H7 (cell line): ENCODE measurements at regions not wholly inside any gene's neighbourhood (a gene's known extent, or its start where the extent isn't known, plus 50 kb on each side); places are given as distances from the start of the nearest gene placed in this dataset.

Source experiments
- DNase-seq: peaks from one replicate; pipeline ENCODE4 v3.0.0; 2012
- H3K27me3 ChIP-seq: 2 replicates; pipeline ENCODE4 v1.6.0; 2011; ENCODE audit warnings: mild to moderate bottlenecking, low read length; ENCODE audit not compliant: control insufficient read depth, insufficient read depth
- H3K36me3 ChIP-seq: replicated peaks from 2 replicates; pipeline ENCODE4 v1.5.1; 2011; ENCODE audit warnings: low read length; ENCODE audit not compliant: control insufficient read depth, insufficient read depth
- H3K4me3 ChIP-seq: 2 replicates; pipeline ENCODE4 v1.5.1; 2011; ENCODE audit warnings: low read depth, mild to moderate bottlenecking, control low read depth, low read length, moderate library complexity; ENCODE audit not compliant: insufficient read depth

- DNase-seq = no peak
- Histone ChIP-seq H3K36me3 (no peaks in the 10 kb centered on the region), H3K4me3 (no peak overlapping the region)
These were observed 162.1 kb downstream of the NHLRC3 start for GRCh38 chr13:39200249-39200910.

DNA sequence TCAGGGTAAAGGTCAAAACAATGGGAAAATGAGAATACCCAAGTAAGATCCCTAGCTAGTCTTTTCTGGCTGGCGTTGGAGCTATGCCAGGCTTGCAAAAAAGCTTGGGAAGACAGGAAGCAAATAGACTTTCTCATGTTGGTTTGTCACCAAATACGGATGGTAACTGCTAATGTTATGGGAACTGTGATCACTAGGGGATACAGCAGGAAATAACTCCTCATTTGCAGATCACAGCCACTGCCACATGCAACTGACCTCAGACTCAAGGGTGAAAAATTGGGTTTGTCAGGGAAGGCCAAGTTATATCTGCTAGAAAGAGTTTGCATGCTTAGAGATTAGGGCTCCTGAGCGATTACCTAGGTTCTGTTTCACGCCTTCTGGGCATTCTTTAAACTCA is 162.9 kb downstream of the NHLRC3 start:
- Histone ChIP-seq H3K36me3 (no peaks in the 10 kb centered on the region), H3K4me3 (no peak overlapping the region), H3K27me3 (no peaks in the 10 kb centered on the region)
- DNase-seq = no peak

More at GRCh38 chr13:39200249-39200910, 162.1 kb downstream of the NHLRC3 start:
- H3K27me3 ChIP-seq = no peaks in the 10 kb centered on the region

DNA sequence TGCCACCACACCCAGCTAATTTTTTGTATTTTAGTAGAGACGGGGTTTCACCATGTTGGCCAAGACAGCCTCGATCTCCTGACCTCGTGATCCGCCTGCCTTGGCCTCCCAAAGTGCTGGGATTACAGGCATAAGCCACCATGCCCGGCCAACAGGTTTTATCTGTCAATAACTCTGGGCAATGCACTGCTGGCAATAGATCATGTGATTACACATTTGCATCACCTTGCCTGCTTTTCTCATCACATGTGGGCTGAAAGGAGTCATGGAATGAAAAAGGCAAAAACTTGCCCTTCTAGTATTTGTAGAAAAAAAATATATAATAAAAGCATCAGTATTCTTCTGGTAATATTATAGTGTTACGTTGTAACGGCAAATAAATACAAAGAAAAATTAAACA is 164.5 kb downstream of the NHLRC3 start:
- Histone ChIP-seq H3K36me3 (no peaks in the 10 kb centered on the region), H3K27me3 (no peaks in the 10 kb centered on the region)
- DNase-seq = no peak

GRCh38 chr13:39208636-39209035 is 170.4 kb downstream of the NHLRC3 start:
- H3K4me3 ChIP-seq = no peak overlapping the region
- H3K27me3 ChIP-seq = no peaks in the 10 kb centered on the region
- no peak for DNase-seq
- no peaks in the 10 kb centered on the region for H3K36me3 ChIP-seq

More for the DNA sequence above, 164.5 kb downstream of the NHLRC3 start:
- no peak overlapping the region for H3K4me3 ChIP-seq

DNA sequence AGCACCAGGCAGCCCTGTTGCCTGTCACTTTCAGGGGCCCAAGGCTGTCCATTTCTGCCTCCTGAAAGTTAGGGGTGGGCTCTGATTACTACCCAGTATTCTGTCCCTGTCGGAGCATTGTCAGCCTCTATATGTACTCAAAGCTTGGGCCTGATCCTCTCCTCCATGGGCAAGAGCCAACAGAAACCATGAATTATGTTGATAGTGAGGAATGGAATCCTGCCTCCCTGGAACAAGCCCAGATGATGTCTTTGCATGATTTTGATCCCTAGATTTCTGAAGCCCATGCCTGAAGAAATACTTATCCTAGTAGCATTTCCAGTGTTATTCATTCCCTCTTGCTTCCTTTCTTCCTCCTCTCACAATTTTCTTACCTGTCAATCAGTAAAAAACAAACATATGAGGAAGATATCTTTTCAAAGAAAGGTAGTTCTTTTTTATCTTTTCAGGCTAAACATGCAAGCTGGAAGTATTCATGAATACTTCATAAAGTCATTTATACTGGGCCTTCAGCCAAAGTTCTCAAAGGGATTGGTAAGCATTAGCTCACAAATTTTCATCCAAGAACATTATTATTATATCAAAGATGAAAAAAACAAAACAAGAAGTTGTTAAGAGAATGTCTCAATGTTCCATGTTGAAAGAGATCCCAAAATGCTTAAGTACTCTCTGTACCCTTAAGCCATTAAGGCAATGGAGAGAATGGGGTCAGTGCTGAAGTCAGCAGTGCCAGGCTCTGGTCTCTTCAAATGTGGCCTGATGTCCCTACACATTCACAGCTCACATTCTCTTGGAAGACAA is 171.7 kb downstream of the NHLRC3 start:
- Histone ChIP-seq H3K36me3 (no peaks in the 10 kb centered on the region), H3K27me3 (no peaks in the 10 kb centered on the region), H3K4me3 (no peak overlapping the region)
- no peak for DNase-seq

DNA sequence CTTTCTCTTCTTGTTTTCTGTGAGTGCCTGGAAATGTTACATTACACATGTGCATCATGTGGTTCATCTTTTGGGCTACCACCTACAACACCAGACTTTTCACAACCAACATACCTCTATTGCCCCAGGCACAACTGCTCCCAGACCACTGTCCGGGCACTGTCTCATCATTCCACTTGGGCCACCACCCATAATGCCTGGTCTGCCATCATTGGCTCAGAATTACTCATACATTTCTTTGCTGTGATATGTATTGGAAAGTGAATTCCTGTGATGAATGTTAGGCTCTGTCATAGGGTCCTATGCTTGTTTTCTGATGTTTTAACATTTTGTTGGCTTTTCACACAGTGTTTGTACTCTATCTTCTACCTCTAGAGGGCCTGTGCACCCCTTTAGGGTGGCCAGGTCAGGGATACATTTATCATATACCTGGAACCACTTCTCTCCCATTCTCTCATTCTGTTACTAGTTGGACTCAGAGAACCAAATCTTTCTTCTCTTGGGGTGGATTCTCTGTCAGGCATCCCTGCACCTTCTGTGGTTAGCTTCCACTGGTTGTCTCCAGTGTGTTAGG is 172.8 kb downstream of the NHLRC3 start:
- Histone ChIP-seq H3K4me3 (no peak overlapping the region), H3K27me3 (no peaks in the 10 kb centered on the region), H3K36me3 (no peaks in the 10 kb centered on the region)
- no peak for DNase-seq

DNA sequence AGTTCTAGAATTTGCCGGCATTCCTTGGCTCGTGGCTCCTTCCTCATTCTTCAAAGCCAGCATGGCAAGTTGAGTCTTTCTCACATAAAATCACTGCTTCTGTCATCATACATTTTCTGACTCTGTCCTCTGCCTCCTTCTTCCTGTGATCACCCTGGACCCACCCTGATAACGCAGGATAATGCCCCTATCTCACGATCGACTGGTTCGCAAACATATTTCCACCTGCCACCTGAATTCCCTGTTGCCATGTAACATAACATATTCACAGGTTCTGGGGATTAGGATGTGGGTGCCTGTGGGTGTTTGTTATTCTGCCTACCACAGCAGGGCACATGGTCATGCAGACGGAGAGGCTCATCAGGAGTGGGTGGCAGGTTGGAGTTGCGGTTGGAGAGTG is 177.7 kb downstream of the NHLRC3 start:
- DNase-seq = no peak
- H3K4me3 ChIP-seq = no peak overlapping the region
- no peaks in the 10 kb centered on the region for H3K27me3 ChIP-seq
- no peaks in the 10 kb centered on the region for H3K36me3 ChIP-seq

- DNase-seq = no peak
These were observed 179.2 kb downstream of the NHLRC3 start for GRCh38 chr13:39217471-39217870.

DNA sequence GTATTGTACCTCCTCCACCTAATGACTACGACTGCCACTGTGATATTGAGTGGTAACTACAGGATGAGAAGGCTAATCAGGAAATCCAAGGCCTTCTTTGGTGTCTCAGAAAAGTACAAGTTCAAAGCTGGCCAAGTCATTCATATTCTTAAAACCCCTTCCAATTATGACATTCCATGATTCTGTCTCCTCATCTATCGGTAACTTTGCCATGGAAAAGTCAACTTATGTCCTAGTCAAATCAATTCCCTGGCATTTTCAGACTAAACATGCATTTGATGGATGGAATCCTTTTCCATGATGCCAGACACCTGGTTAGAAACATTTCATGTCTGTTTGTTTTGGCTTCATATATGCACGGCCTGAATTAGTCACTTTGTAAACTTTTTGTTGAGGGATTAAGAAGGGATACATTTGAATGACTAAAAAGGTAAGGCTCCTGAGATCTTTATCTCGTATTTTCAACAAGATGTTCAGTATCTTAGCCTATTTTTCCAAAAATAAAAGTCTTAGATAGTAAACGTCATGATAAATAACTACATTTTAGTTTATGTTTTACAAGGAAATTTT is 186.5 kb downstream of the NHLRC3 start:
- no peaks in the 10 kb centered on the region for H3K36me3 ChIP-seq
- no peak for DNase-seq
- H3K4me3 ChIP-seq = no peak overlapping the region
- no peaks in the 10 kb centered on the region for H3K27me3 ChIP-seq

More at GRCh38 chr13:39217471-39217870, 179.2 kb downstream of the NHLRC3 start:
- Histone ChIP-seq H3K27me3 (no peaks in the 10 kb centered on the region), H3K36me3 (no peaks in the 10 kb centered on the region), H3K4me3 (no peak overlapping the region)

GRCh38 chr13:39225860-39226259 is 187.6 kb downstream of the NHLRC3 start:
- DNase-seq = no peak
- Histone ChIP-seq H3K36me3 (no peaks in the 10 kb centered on the region), H3K27me3 (no peaks in the 10 kb centered on the region), H3K4me3 (no peak overlapping the region)

DNA sequence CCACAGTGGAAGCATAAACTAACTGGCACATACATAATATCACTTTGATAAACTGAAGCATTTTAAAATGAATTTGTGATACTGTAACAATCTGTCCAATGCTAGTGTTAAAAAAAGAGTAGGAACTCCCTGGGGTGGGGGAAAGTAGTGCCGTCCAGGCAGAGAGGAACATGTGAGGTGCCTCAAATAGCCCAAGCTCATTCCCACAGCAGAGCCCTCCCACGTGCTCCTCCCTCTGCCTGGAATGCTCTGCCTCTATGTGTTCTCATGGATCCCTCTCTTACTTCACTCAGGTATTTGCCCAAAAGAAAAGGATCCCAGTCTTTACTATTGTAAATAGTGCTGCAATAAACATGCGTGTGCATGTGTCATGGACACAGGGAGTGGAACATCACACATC is 188.1 kb downstream of the NHLRC3 start:
- H3K4me3 ChIP-seq = no peak overlapping the region
- no peaks in the 10 kb centered on the region for H3K36me3 ChIP-seq
- no peaks in the 10 kb centered on the region for H3K27me3 ChIP-seq
- DNase-seq = no peak

GRCh38 chr13:39232401-39232980 is 194.2 kb downstream of the NHLRC3 start:
- Histone ChIP-seq H3K27me3 (no peaks in the 10 kb centered on the region), H3K36me3 (no peaks in the 10 kb centered on the region), H3K4me3 (no peak overlapping the region)
- no peak for DNase-seq

DNA sequence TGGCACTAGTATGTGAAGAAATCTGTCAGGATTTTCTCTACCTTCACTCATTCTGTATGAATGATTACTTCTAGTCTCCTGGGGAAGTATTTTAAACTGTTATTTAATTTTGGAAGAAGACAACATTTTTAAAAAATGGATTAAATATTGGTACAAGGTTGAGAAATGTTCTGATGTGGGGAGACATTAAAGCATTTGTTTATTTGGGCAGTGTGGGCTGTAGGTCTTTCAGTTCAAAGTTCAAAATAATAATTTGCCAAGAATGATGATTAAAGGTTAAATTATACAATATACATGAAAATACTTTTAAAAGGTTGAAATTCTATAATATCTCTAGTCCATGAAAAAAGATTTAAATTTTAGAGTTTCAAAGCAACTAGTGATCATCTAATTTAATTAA is 194.7 kb downstream of the NHLRC3 start:
- Histone ChIP-seq H3K36me3 (no peaks in the 10 kb centered on the region), H3K27me3 (no peaks in the 10 kb centered on the region), H3K4me3 (no peak overlapping the region)
- no peak for DNase-seq

DNA sequence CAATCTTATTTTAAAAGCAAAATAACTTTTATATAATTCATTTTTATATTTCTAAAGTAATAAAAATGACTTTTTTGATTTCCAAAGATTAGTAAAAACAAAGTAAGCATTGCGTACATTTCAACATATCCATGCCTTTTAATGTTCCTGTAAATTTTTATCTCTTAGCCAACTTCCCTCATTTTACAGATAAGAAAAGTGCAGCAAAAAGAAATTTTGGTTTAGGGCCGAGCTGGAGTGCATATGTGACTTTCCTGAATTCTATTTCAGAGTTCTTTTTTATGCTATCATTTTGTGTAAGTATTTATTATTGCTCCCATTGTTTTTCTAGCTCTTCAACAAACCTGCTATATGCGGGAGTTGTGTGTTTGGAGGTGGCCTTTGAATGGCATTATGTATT is 195.3 kb downstream of the NHLRC3 start:
- Histone ChIP-seq H3K27me3 (no peaks in the 10 kb centered on the region), H3K4me3 (no peak overlapping the region), H3K36me3 (no peaks in the 10 kb centered on the region)
- no peak for DNase-seq
